SHP77 treated with DMSO at 0.1 percent for 48 hours (cell line): ENCODE measurements at regions not wholly inside any gene's neighbourhood (a gene's known extent, or its start where the extent isn't known, plus 50 kb on each side); places are given as distances from the start of the nearest gene placed in this dataset.
"Not testable (repeated sequence)": the region's sequence is repeated elsewhere in the genome, so short reads cannot be mapped to it uniquely, and the experiment has no call there.

Experiments used
- DNase-seq: peaks from one replicate; lab custom pipeline; 2025; lab: John Stamatoyannopoulos, UW

DNA sequence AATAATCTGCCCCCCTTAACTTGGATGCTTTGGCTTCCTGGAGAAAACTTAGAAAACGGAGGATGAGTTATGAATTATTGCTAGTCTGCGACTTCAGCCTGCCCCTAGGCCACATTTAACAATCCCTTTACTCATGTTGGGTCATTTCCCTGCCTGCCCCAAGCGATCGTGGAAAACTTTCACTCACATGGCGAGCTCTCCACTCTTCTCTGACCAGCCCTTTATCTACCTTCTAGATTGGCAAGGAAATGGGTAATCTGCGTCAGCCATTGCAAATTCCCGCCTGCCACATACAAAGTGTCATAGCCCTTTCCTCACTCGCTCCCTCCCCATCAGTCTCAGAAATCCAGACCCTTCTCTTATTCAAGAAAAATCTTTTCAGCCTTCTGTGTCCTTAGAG is 154.3 kb upstream of the IRS2 start:
- no peak for DNase-seq

DNA sequence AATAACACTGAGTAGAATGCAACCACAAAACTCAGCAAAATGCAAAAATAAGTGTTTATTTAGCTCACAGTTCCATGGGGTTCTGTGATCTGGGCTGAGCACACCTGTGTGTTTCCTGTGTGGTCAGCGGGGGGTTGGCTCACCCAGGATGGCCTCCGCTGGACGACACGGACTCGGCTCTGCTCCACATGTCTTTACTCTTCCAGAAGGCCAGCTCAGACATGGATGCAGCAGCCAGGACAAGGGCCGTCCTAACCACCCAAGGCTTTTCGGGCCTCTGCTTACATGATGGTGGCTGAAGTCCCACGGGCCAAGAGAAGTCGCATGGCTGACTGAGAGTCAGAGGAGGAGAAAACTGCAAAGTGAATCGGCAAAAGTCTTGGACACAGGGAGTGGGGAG is 153.5 kb upstream of the IRS2 start:
- DNase-seq = no peak

DNA sequence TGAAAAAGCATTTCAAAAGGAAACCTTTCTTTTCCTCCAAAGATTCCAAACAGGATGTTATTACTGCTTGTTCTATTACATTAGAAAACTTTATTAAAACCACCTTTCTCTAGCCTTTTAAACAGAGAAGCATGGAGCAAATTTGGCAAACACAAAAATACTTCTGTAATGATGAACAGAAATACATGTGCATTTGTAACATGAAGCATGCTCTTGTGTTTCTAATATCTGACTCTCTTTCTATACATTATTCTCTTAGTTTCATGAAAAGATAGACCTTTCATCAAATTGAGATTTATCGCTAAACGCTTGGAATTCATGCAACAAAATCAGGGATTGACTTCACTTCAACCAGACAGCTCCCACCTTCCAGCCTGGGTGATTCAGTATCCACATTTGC is 152.8 kb upstream of the IRS2 start:
- DNase-seq = no peak

DNA sequence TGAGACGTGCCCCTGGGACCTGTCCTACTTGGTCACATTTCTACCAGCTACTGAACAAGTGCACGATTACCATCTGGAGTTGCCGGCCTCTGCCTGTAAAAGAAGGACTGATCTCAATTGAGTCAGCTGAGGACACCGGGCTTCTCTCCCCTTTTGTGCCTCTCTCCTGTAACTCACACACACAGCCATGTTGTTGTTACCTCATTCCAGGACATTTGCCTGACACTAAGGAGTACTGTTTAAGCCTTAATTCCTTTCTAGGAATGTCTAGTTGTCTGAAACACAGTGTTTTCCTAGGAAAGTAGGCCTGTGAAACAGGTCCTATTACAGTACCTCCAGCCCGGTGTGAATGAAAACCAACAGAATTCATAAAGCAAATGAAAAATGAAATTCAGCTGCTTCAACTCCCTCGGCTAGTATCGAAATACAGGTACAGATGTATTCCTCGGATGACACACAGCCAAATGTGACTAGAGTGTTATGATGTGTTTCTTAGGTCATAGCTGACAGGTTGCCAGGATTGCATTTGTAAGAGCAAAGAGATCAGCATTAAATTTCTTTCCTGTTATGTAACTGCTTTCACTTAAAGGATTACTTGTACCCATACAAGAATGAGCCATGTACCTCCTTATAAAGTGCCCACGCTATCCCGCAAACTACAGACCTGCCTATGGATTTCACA is 152.0 kb upstream of the IRS2 start:
- DNase-seq = no peak

DNA sequence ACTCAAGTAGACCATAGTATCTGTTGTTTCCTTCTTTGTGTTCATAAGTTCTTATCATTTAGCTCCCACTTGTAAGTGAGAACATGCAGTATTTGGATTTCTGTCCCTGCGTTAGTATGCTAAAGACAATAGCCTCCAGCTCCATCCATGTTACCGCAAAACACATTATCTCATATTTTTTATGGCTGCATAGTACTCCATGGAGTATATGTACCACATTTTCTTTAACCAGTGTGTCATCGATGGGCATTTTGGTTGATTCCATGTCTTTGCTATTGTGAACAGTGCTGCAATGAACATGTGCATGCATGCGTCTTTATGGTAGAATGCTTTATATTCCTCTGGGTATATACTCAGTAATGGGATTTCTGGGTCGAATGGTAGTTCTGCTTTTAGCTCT is 148.1 kb upstream of the IRS2 start:
- not testable (repeated sequence) for DNase-seq

DNA sequence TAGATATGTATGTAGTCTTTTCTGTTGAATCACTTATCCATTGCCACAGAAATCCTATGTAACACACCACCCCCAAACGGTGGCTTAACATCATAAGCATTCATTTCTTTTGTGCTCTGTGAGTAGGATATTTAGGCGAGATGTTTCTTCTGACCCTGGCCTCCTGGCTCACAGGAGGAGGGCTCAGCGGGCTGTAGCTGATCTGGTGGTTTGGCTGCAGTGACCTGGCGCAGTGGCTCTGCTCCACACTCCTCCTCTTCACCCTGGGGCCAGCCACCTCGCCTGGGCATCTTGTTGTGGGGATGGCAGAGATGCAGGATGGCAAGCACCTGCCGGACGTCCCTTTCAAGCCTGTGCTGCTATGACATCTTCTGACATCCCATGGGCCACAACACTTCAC is 147.1 kb upstream of the IRS2 start:
- DNase-seq = no peak

DNA sequence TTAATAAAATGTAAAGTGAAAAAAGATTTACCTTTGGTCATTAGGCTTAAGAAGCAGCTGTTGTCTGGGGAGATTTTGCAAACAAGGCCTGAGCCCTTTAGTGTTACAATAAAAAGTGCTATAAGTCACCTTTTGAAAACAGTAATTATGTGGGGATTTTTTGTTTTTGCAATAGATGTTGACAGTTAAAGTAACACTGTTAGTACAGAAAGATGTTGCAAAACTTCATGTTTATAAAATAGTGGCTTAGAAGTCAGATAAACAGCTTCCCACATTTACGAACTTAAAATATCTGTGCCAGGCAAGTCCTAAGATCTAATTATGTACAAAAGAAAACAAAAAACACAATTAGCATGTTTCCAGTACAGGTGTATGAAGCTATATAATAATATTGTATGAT is 138.0 kb upstream of the IRS2 start:
- DNase-seq = no peak

DNA sequence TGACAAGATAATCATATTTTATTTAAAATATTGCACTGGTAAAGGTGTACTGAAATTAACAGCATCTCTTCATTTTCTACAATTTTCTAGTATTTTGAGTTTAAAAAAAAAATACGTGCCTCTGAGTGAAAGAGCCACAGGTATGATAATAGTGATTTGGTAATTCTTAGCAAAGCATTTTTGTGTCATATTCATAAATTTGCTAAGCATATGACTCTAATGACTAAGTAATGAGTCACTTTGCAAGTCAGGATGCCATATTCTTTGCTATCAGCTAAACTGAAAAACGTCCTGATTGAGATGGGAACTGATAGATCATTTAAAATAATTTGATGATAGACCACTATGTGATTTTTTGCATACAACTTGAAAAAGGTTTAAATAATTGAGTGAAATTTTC is 136.1 kb upstream of the IRS2 start:
- DNase-seq = no peak

DNA sequence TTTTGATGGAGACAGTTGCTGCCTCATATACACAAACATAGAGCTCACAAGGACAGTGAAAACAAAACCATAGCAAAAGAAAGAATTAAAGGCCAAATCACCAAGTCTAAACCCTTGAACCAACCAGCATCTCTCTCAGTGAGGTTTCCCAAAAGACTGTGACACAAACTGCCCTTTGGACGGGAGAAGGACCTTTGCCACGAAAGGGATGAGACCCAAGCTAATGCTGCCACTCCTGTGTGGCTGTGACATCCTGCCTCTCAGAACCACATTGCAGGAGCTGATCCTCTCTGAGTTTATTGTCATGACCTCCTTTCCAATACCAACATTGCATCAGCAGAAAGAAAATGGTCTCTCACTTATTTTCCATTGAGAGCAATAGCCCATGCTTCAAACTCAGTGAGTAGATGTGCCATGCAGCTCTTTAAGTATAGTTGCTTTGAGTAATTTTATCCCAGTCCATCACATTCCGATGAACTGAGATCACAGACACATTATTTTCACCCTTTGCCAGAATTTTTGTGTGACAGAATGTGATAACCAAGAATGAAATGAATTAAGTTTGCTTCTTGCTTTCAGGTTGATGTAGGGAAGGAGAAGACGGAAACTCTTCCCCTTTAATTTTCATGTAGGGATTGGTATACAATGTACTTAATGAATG is 133.5 kb upstream of the IRS2 start:
- DNase-seq = no peak

DNA sequence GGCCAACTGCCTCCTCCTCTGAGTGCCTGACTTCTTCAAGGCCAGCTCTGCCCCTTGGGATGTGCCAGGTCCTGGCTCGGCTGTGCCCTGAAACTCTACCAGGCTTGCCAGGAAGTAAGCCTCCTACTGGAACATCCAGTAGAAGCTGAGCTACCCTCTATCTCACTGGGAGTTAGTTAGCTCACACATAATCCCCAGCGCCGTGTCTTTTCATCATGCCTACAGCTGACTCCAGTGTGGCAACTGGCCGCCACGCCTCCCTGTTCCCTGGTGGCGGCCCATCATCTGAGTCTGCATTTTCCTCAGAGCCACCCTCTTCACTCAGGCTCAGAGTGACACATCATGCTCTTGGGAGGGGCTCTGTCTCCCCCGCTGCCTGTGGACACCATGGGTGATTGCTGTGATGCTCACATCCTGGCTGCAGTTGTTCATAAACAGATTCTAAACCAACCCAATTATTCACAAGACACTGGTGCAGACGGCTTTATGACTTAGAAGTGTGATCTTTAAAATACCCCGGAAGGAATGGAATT is 131.9 kb upstream of the IRS2 start:
- DNase-seq = no peak

DNA sequence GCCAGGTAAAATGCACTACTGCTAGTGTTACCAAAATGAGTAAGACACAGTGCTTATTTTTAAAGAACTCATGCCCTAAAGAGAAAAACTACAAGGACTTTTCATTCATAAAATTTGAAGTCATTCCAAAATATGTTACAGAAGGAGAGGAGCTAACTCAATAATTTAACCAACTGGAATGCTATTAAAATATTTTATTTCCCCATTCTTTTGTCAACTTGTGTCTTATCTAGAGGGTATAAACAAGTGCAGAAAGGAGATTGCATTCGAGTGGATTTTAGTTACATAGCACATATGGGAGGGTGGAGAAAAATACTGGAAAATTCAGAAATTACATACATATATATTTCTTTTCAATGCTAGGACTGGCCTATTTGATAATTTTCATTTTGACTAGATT is 131.0 kb upstream of the IRS2 start:
- no peak for DNase-seq

DNA sequence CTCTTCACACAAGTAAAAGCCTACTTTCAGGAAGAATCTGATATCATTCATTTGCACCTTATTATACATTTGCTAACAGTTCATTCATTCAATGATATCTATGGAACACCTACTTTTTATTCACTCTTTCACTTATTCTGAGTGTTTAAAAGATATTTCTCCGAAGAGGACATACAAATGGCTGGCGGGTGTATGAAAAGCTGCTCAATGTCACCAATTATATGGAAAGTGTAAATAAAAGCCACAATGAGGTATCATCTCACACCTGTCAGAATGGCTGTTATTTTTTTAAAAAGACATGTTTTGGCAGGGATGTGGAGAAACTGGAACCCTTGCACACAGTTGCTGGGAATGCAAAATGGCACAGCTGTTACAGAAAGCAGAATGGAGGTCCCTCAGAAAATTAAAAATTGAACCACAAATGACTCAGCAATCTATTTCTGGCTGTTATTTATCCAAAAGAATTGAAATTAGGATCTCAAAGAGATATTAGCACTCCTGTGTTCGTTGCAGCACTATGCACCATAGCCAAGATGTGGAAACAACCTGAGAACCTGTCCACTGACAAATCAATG is 127.6 kb upstream of the IRS2 start:
- DNase-seq = no peak

DNA sequence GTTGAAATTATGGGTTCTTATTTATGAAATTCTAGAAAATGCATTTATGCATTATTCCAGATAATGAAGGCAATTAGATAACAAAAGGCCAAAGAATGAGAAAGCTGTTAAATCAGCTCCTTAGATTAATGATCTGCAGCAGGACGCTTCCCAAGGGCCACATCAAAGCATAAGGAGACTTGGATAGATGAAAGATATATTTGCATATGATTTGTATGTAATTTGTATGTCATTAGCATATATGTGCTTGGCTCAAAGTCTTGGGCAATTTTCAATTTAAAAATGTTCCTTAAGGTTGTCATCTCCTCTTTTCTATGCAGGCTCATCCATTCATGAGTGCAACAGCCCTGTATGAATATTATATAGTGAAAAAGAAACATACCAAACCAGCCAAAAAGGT is 126.8 kb upstream of the IRS2 start:
- DNase-seq = no peak

DNA sequence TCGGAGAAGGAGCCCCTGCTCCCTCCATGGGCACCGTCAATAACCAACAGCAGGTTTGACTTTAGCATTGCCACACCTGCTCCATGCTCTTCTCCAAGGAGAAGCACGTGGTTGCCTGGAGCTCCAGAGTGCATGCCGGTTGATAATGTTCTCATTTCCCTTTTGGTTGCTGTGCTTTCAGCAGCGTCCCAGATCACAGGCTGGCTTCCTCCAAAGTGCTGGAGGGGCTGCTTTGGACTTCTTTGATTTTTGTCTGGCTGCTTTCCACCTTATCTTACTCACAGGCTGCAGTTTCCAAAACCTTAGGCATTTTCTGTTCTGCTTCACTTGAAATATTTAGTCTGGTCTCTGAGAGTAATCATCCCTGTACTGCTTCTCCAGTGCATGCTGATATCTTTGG is 123.8 kb upstream of the IRS2 start:
- no peak for DNase-seq

DNA sequence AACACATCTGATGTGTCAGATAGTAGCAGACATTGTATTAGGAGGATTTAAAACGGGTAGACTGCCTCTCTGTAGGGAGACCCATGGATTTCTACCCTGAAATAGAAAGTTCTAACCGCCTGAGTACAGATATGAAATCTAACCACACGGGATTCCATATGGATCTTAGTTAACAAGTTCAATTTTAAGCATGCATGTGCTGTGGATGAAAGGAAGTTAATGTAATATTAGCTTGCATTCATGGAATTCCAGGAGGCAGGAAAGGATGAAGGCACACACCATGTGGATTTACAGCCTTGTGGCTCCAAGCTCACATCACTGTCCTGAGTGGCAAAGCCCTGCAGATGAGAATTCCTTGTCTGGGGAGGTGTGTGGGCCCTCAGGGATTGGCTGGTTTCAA is 120.6 kb upstream of the IRS2 start:
- DNase-seq = no peak

DNA sequence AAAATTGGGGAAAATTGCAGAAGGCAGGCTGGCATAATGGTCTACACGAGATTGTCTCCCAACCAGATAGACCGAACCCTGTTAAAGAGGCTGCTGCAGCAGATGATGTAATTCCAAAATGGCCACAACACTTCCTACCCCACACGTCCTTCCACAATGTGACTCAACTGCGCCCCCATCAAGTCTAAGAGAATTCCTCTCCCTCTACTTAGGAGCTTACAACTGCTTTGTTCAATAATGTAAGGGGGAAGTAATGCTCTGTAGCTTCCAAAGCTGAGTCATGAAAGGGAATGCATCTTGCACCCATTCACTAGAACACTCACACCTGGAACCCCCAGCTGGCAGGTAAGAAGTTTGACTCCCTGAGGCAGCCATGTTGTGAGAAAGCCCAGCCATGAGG is 117.8 kb upstream of the IRS2 start:
- no peak for DNase-seq

DNA sequence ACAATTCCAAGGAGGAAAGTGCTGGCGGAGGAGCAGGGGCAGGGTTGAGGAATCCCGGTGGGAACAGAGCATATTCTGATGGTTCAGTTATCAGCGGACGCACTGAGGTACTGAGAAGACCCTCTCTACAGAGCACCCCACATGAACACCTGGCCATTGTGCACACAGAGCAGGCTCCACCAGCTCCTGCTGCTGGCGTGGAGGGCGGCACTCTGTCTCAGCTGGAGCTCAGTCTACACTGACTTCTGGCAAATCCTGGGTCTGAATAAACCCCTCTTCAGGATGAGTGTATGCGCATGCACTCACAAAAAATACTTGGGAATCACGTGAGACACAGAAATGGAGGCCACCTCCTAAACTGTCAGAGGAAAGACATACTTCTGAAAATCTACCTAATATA is 114.4 kb upstream of the IRS2 start:
- DNase-seq = peak; percentile 77

DNA sequence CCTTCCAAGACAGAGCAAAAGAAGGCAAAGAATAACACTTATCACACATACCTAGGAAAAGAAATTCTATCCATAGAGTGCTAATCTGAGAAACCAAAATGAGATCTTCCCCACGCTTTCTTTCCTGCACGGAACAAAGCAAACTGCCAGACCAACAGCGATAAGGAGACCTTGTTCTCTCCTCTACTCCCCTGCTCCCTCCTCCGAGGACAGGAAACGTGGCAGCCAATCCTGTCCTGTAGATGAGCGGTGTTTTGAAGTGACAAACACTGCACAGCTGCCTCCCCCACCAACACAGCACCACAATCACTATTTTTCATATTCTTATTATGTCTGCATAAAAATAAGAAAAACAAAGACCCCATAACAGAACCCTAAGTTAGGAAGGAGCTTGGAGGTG is 113.9 kb upstream of the IRS2 start:
- peak; percentile 13 for DNase-seq

DNA sequence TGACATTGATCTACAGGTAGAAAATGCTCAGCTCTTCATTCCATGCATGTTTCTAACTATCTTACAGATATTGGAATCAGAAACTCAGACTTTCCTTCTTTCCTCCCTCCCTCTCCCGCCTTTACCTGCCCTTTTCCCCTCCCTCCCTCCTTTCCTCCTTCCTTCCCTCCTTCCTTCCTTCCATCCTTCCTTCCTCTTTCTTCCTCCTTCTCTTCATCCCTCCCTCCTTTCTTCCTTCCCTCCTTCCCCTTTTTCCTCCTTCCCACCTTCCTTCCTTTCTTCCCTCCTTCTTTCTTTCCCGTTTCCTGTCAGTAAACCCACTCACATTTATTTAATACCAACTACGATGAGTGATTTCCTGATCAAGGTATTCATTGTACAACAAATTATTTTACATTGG is 113.4 kb upstream of the IRS2 start:
- no peak for DNase-seq

DNA sequence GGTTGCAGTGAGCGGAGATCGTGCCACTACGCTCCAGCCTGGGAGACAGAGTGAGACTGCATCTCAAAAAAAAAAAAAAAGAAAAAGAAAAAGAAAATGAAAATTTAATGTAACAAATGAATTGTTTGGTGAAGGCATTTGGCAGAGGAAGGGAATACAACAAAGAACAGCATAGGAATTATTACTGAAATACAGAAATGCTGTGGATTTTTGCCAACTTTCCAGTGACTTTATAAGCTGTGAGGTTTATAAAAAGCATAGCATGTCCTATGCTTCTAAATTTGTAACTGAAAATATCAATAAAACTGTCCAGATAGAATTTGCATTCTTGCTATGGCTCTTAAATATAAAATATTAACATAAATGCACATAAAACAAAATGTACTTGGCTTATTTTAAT is 112.9 kb upstream of the IRS2 start:
- no peak for DNase-seq

DNA sequence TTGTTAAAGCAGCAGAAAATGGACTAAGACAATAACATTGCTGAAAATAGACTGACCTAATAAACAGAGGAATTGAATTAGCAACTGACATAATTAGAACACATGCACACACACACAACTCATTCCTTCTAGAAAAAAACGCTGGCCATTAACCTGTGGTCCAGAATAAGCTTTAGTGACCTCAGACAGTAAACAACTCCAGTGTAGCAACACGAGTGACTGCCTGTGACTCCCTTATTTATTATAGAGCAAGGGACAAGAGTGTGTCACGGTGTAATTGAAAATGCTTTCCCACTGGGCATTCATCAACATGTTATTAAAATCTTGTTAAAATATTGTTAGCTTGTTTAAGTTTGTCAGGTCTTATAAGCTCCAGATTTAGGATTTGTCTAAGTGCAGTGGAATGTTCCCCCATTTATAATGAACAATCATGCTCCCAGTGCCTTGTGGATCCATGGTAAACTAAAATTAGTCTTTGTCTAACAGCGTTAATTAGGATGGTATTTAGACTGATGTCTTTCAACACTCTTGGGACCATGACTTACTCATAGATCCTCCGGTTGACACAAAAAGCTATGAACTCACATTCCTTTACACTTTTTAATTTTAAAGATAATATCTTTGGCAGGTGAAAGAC is 111.7 kb upstream of the IRS2 start:
- DNase-seq = no peak

DNA sequence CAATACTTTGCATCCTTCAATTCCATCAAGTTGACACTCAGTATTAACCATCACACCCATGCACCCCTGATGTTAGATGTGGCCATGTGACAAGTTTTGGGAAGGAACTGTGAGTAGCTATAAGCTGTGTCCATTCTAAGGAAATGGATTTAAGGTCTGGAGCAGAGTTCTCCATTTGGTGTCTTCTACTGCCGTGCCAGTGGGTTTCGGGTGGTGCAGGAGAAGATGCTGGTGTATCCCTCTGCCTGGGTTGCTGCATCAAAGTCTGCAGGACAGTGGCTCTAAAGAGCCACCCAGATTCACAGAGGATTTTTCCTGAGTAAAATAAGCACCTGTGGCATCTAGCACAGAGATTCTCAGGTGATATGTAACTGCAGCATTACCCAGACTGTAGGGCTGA is 105.7 kb upstream of the IRS2 start:
- DNase-seq = no peak

DNA sequence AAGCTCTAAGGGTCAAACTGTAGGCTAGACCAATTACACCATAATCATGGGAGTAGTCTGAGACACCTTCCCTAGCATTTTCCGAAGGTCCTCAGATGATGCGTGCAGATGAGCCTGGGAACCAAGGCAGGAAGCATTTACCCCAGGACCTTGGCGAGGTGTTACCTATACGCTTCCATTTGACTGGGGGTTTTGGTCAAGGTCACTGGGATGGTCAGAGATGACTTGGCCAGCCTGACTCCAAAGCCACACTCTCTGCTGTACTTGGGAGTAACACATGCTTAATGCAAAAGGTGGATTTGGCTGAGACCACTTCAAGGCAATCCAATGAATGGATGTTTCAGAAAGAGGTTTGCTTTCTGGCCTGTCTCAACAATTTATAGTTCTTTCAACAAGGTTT is 98.9 kb upstream of the IRS2 start:
- DNase-seq = no peak
